Muscle layer of duodenum (tissue), 2 donors: ENCODE measurements at regions not wholly inside any gene's neighbourhood (a gene's known extent, or its start where the extent isn't known, plus 50 kb on each side); places are given as distances from the start of the nearest gene placed in this dataset.
"Not testable (repeated sequence)": the region's sequence is repeated elsewhere in the genome, so short reads cannot be mapped to it uniquely, and the experiment has no call there.

Experiments
- H3K27ac ChIP-seq: one replicate; pipeline ENCODE4 v1.7.0; 2013; ENCODE audit warnings: mild to moderate bottlenecking, low read length
- H3K27me3 ChIP-seq: one replicate; pipeline ENCODE4 v1.7.0; 2013; ENCODE audit warnings: low read depth, mild to moderate bottlenecking, control low read depth, low read length
- H3K36me3 ChIP-seq, 2 donors: one replicate each; pipeline ENCODE4 v1.7.0; 2013; ENCODE audit warnings: low read length in 2 of 2, control low read depth in 1 of 2, mild to moderate bottlenecking in 1 of 2; ENCODE audit not compliant: insufficient read depth in 2 of 2, control insufficient read depth in 1 of 2
- H3K4me1 ChIP-seq, 2 donors: one replicate each; pipeline ENCODE4 v1.7.0; 2013; ENCODE audit warnings: low read length in 2 of 2, mild to moderate bottlenecking in 2 of 2, control low read depth in 1 of 2, moderate library complexity in 1 of 2; ENCODE audit not compliant: insufficient read depth in 2 of 2, control insufficient read depth in 1 of 2
- H3K4me3 ChIP-seq, 2 donors: one replicate each; pipeline ENCODE4 v1.7.0; 2013; ENCODE audit warnings: low read length in 2 of 2, low read depth in 1 of 2, mild to moderate bottlenecking in 1 of 2
- H3K9me3 ChIP-seq, 2 donors: one replicate each; pipeline ENCODE4 v1.7.0; 2013; ENCODE audit warnings: low read length in 2 of 2, control low read depth in 1 of 2, mild to moderate bottlenecking in 1 of 2; ENCODE audit not compliant: control insufficient read depth in 1 of 2
- donor health status: healthy.

GRCh38 chr7:10533429-10533828, 440.2 kb upstream of the PHF14 start:
- H3K9me3 ChIP-seq, H3K4me3 ChIP-seq, H3K27me3 ChIP-seq, H3K27ac ChIP-seq, H3K36me3 ChIP-seq, H3K4me1 ChIP-seq: not testable (repeated sequence)

GRCh38 chr7:10536561-10536960, 437.1 kb upstream of the PHF14 start:
- H3K9me3 ChIP-seq, result peaks cover 0 to 5% of the 10 kb centered on the region in 2 donors
- H3K36me3 ChIP-seq, result no peaks in the 10 kb centered on the region
- H3K27me3 ChIP-seq, result no peaks in the 10 kb centered on the region
- H3K27ac ChIP-seq, result no peak overlapping the region
- H3K4me1 ChIP-seq, result no peaks in the 10 kb centered on the region
- H3K4me3 ChIP-seq, result no peak overlapping the region

GRCh38 chr7:10537764-10538163, 435.9 kb upstream of the PHF14 start:
- Histone ChIP-seq H3K36me3 (no peaks in the 10 kb centered on the region), H3K4me1 (no peaks in the 10 kb centered on the region), H3K27me3 (no peaks in the 10 kb centered on the region), H3K9me3 (peaks cover 0 to 5% of the 10 kb centered on the region in 2 donors), H3K27ac (no peak overlapping the region), H3K4me3 (no peak overlapping the region)

- Histone ChIP-seq H3K27me3 (no peaks in the 10 kb centered on the region), H3K9me3 (no peaks in the 10 kb centered on the region), H3K36me3 (no peaks in the 10 kb centered on the region), H3K4me3 (no peak overlapping the region), H3K27ac (no peak overlapping the region), H3K4me1 (no peaks in the 10 kb centered on the region)
Observed at GRCh38 chr7:10557375-10557774, 416.3 kb upstream of the PHF14 start.

DNA sequence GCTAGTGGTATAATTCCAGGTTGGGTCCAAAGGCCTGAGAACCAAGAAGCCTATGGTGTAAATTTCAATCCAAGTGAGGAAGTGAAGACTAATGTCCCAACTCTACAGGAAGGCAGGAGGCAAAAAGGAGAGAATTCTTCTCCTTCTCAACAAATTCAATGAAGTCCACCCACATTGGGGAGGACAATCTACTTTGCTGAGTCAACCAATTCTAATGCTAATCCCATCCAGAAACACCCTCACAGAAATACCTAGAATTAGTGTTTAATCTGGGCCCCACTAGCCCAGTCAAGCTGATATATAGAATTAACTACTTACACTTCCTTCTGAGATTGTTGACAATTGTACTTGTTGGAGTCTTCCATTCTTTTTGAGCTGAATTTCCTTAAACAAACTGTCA, 413.2 kb upstream of the PHF14 start:
- no peaks in the 10 kb centered on the region for H3K9me3 ChIP-seq
- no peak overlapping the region for H3K27ac ChIP-seq
- no peaks in the 10 kb centered on the region for H3K27me3 ChIP-seq
- no peaks in the 10 kb centered on the region for H3K36me3 ChIP-seq
- H3K4me1 ChIP-seq, result no peaks in the 10 kb centered on the region
- H3K4me3 ChIP-seq, result no peak overlapping the region

DNA sequence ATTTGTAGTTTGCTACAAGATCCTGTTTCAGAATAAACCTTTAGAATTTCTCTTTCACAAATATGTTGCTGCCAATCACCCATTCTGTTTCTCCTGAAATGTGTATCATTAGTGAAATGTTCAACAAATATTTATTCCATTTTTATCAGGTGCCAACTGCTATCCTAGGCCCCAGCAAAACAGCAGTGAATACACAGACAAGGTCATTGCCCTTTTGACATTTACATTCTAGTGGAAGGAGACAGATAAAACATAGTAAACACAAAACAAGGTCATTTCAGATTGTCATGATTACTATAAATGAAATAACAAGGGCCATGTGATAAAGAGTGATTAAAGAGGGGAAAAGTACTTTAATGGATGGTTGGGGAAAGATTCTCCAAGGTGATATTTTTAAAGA, 404.8 kb upstream of the PHF14 start:
- H3K9me3 ChIP-seq, result no peaks in the 10 kb centered on the region
- no peaks in the 10 kb centered on the region for H3K4me1 ChIP-seq
- H3K36me3 ChIP-seq, result no peaks in the 10 kb centered on the region
- no peak overlapping the region for H3K27ac ChIP-seq
- H3K4me3 ChIP-seq, result no peak overlapping the region
- H3K27me3 ChIP-seq, result no peaks in the 10 kb centered on the region

- no peak overlapping the region for H3K27ac ChIP-seq
- H3K36me3 ChIP-seq, result no peaks in the 10 kb centered on the region
- no peaks in the 10 kb centered on the region for H3K4me1 ChIP-seq
Observed at GRCh38 chr7:10571759-10572158, 401.9 kb upstream of the PHF14 start.

DNA sequence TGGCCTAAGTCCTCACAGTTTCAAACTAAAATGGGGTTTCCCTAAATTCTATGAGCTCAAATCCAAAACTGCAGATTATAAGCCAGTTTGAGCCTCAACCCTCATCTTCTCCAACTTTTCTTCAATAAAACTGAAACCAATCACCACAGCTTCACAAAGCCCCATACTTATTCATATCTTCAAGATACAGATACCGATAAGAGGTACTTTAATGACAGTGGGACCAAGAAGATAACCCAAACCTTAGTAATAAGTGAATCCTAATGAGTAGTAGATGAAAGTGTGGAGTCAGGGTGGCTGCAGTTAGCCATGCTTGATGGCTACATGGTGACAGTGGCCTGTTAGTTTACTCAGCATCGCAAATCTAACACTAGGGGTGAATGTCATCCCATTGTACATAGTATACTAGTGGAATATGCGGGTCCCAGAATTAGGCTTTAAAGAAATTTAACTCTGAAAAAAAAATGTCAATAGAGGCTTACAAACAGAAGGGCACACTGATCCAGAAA, 395.8 kb upstream of the PHF14 start:
- no peak overlapping the region for H3K27ac ChIP-seq
- H3K27me3 ChIP-seq, result no peaks in the 10 kb centered on the region
- H3K4me3 ChIP-seq, result no peak overlapping the region
- H3K4me1 ChIP-seq, result no peaks in the 10 kb centered on the region
- H3K9me3 ChIP-seq, result no peaks in the 10 kb centered on the region
- H3K36me3 ChIP-seq, result no peaks in the 10 kb centered on the region

More at GRCh38 chr7:10571759-10572158, 401.9 kb upstream of the PHF14 start:
- no peaks in the 10 kb centered on the region for H3K9me3 ChIP-seq
- no peak overlapping the region for H3K4me3 ChIP-seq
- H3K27me3 ChIP-seq, result no peaks in the 10 kb centered on the region

DNA sequence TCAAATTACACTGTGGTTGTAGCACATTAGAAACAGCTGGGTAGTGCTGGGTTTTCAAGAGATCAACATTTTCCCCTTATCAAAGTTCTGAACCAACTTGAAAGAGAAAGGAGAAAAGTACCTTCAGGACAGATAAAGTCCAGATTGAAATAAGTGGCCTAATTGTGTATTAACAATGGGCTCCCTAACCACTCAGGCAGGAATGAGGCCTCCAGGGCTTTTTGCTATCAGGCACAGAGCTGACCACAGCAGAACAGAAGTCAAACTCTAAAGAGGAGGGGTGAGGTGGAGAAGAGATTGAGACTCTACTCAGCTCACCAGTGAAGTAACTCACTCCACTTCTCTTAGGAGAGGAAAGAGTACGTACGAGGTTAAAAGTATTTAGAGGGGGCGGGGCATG, 394.1 kb upstream of the PHF14 start:
- Histone ChIP-seq H3K36me3 (no peaks in the 10 kb centered on the region), H3K9me3 (no peaks in the 10 kb centered on the region), H3K4me3 (no peak overlapping the region)

GRCh38 chr7:10584886-10585285, 388.8 kb upstream of the PHF14 start:
- Histone ChIP-seq H3K27ac (no peak overlapping the region), H3K4me1 (no peaks in the 10 kb centered on the region), H3K9me3 (no peaks in the 10 kb centered on the region), H3K27me3 (no peaks in the 10 kb centered on the region), H3K36me3 (no peaks in the 10 kb centered on the region), H3K4me3 (no peak overlapping the region)

More for the DNA sequence above, 394.1 kb upstream of the PHF14 start:
- no peaks in the 10 kb centered on the region for H3K27me3 ChIP-seq
- no peak overlapping the region for H3K27ac ChIP-seq
- H3K4me1 ChIP-seq, result no peaks in the 10 kb centered on the region

- H3K27me3 ChIP-seq, result no peaks in the 10 kb centered on the region
- no peaks in the 10 kb centered on the region for H3K4me1 ChIP-seq
- no peaks in the 10 kb centered on the region for H3K9me3 ChIP-seq
- H3K4me3 ChIP-seq, result no peak overlapping the region
- H3K36me3 ChIP-seq, result no peaks in the 10 kb centered on the region
- no peak overlapping the region for H3K27ac ChIP-seq
Observed at GRCh38 chr7:10588084-10588483, 385.6 kb upstream of the PHF14 start.

- H3K4me1 ChIP-seq, result no peaks in the 10 kb centered on the region
- H3K36me3 ChIP-seq, result no peaks in the 10 kb centered on the region
- H3K9me3 ChIP-seq, result no peaks in the 10 kb centered on the region
- H3K27ac ChIP-seq, result no peak overlapping the region
- no peaks in the 10 kb centered on the region for H3K27me3 ChIP-seq
- H3K4me3 ChIP-seq, result no peak overlapping the region
Observed at GRCh38 chr7:10592604-10593003, 381.1 kb upstream of the PHF14 start.
